ENCODE measurements at regions not wholly inside any gene's neighbourhood (a gene's known extent, or its start where the extent isn't known, plus 50 kb on each side); places are given as distances from the start of the nearest gene placed in this dataset.
A peak's percentile ranks its signal among the peaks of the same experiment; 100 is the strongest.

DNA sequence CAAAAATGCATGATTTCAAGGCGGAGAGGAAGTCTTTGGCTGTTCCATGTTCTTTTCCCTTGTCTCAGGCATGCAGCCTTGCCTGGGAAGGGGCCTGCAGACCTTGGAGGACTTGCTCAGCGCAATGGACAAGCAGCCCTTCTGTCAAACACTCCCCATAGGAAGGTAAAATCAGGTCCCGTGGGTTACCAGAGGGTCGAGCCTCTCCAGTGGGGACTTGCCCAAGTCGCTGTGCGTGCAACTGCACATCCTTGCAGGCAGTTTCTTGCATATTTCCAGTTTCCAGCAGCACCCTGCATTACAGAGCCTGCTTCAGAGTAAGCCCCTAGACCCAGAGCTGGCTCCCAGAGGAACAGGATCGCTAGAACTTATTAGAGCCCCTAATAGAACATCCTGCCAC is 75.5 kb upstream of the KLF13 start:
- Histone ChIP-seq H2BK12ac (ENCODE audit: low read depth, low read length) (no peak overlapping the region), H3K4me3 (ENCODE audit: extremely low read depth in 1 of 4, insufficient read depth in 2 of 4, low read depth in 3 of 4, low read length in 4 of 4) (no peak overlapping the region), H3K23ac (ENCODE audit: insufficient read length) (no peak overlapping the region), H2AFZ (ENCODE audit: low read length) (0 out of 2 replicates have a peak overlapping the region, but pooled peaks have one; percentile 8), H3K27ac (ENCODE audit: low read depth, low read length) (no peak overlapping the region), H3K23me2 (ENCODE audit: low read depth, low read length) (no peaks in the 10 kb centered on the region), H3K79me1 (ENCODE audit: low read depth, low read length) (no peaks in the 10 kb centered on the region), H2BK5ac (ENCODE audit: low read depth, low read length) (no peak overlapping the region), H4K5ac (ENCODE audit: insufficient read length, low read depth, low read length) (no peak overlapping the region), H3K4me1 (replicated peaks in 1 of 4; ENCODE audit: control insufficient read depth in 3 of 4, insufficient read depth in 4 of 4, low read length in 3 of 4) (no peaks in the 10 kb centered on the region), H3K14ac (ENCODE audit: insufficient read length) (no peak overlapping the region), H2BK15ac (ENCODE audit: low read length) (no peak overlapping the region), H4K20me1 (replicated peaks in 1 of 2; ENCODE audit: control insufficient read depth in 1 of 2, insufficient read depth in 2 of 2, low read length in 2 of 2) (no peaks in the 10 kb centered on the region), H3K4ac (replicated peaks; ENCODE audit: insufficient read length, low read depth, low read length) (no peak overlapping the region), H3K56ac (replicated peaks; ENCODE audit: insufficient read length, low read depth, low read length) (no peak overlapping the region), H2BK20ac (ENCODE audit: low read length) (no peak overlapping the region), H3K27me3 (replicated peaks in 1 of 4; ENCODE audit: control insufficient read depth in 3 of 4, extremely low read depth in 1 of 4, insufficient read depth in 3 of 4, low read length in 3 of 4) (no peaks in the 10 kb centered on the region; a peak in 1 of 7 replicates), H2AK5ac (ENCODE audit: low read depth, low read length) (no peak overlapping the region), H4K8ac (ENCODE audit: extremely low read depth, insufficient read depth, low read length) (no peak overlapping the region; the same call in 1 of the 2 replicates), H2BK120ac (replicated peaks; ENCODE audit: low read depth, low read length) (no peak overlapping the region), H3K4me2 (ENCODE audit: insufficient read depth in 1 of 2, low read depth in 2 of 2, low read length in 2 of 2) (no peak overlapping the region), H3K18ac (ENCODE audit: extremely low read depth, low read length) (no peak overlapping the region), H3K9ac (replicated peaks in 1 of 4; ENCODE audit: extremely low read depth in 1 of 4, low read depth in 3 of 4, low read length in 3 of 4) (no peak overlapping the region), H3K79me2 (ENCODE audit: control insufficient read depth in 1 of 2, insufficient read depth in 2 of 2, low read length in 2 of 2) (no peaks in the 10 kb centered on the region), H4K91ac (replicated peaks; ENCODE audit: insufficient read length, low read length) (no peak overlapping the region), H3K9me3 (ENCODE audit: insufficient read depth in 2 of 2, low read depth in 1 of 2, low read length in 1 of 2) (no peaks in the 10 kb centered on the region), H3K36me3 (ENCODE audit: control insufficient read depth in 2 of 4, insufficient read depth in 4 of 4, low read length in 3 of 4) (no peaks in the 10 kb centered on the region)
- DNase-seq (ENCODE audit: low read depth in 1 of 2, low spot score in 2 of 2) (no peak), FAIRE-seq (no peak)
- POLR2A ChIA-PET (ENCODE audit: partially characterized antibody), result no interaction called here
- 94% methylated on average over 7 of the region's 7 CpGs; no CpG with 5 or more reads in 1 of the 2 experiments for WGBS, 2 experiments (ENCODE audit: extremely low coverage in 1 of 2, insufficient coverage in 1 of 2, insufficient read length in 1 of 2, insufficient replicate concordance in 2 of 2, low coverage in 1 of 2, low lambda C conversion rate in 2 of 2, missing lambda C conversion rate in 1 of 2)
- CTCF ChIA-PET (ENCODE audit: partially characterized antibody), result interaction anchor here (0.8 to 1.3 kb wide), 2 partner anchors 15 to 36 kb away, joined by 3 read pairs; no protein-coding TSS in a partner anchor
- no peak for TF ChIP-seq MAFK (IDR thresholded peaks at IDR 0.05; ENCODE audit: low read depth, low read length)
- no peak for TF ChIP-seq CHD2 (IDR thresholded peaks at IDR 0.05; ENCODE audit: low read length)
- no peak for TF ChIP-seq FOSL1 (IDR thresholded peaks at IDR 0.05; ENCODE audit: insufficient read depth, low read depth, low read length)
- no peak for TF ChIP-seq SUZ12 (IDR thresholded peaks at IDR 0.05; ENCODE audit: low read length)
- TF ChIP-seq RFX5 (IDR thresholded peaks at IDR 0.05; ENCODE audit: borderline replicate concordance, low read depth, low read length), result no peak
